GM23338 (cell line): ENCODE measurements at regions not wholly inside any gene's neighbourhood (a gene's known extent, or its start where the extent isn't known, plus 50 kb on each side); places are given as distances from the start of the nearest gene placed in this dataset.
A peak's percentile ranks its signal among the peaks of the same experiment; 100 is the strongest.

Experiments
- ATAC-seq: fragments of 200-7000 bp; cut with Tn5 transposase; 3 replicates; pipeline ENCODE4 v1.9.1; 2020
- DNase-seq: peaks from one replicate; pipeline ENCODE4 v3.0.0-alpha.2; 2015; ENCODE audit warnings: low spot score
- H2AFZ ChIP-seq: fragments of 200-600 bp; sonication (generic); 2 replicates; pipeline ENCODE4 v1.8.0; 2016; ENCODE audit warnings: antibody characterized with exemption, mild to moderate bottlenecking, moderate library complexity
- H3F3A ChIP-seq: fragments of 200-600 bp; sonication (generic); replicated peaks from 2 replicates; pipeline ENCODE4 v1.8.0; 2017; ENCODE audit warnings: antibody characterized with exemption, mixed run types, low read depth
- H3K27ac ChIP-seq: fragments of 200-600 bp; sonication (generic); 2 replicates; pipeline ENCODE4 v1.6.1; 2016; ENCODE audit warnings: low read depth
- H3K27me3 ChIP-seq: fragments of 200-600 bp; sonication (generic); 2 replicates; pipeline ENCODE4 v1.8.0; 2016; ENCODE audit warnings: mild to moderate bottlenecking, mixed run types, moderate library complexity; ENCODE audit not compliant: insufficient read depth
- H3K36me3 ChIP-seq: fragments of 200-600 bp; sonication (generic); 2 replicates; pipeline ENCODE4 v1.8.0; 2016; ENCODE audit warnings: mild to moderate bottlenecking; ENCODE audit not compliant: insufficient read depth
- H3K4me1 ChIP-seq: fragments of 200-600 bp; sonication (generic); 2 replicates; pipeline ENCODE4 v1.8.0; 2016; ENCODE audit warnings: mild to moderate bottlenecking, moderate library complexity; ENCODE audit not compliant: insufficient read depth
- H3K4me2 ChIP-seq: fragments of 200-600 bp; sonication (generic); 2 replicates; pipeline ENCODE4 v1.7.1; 2017; ENCODE audit warnings: mixed run types
- H3K4me3 ChIP-seq: fragments of 200-600 bp; sonication (generic); 2 replicates; pipeline ENCODE4 v1.6.1; 2016; ENCODE audit warnings: mixed run types
- H3K79me2 ChIP-seq: fragments of 200-600 bp; sonication (generic); replicated peaks from 2 replicates; pipeline ENCODE4 v1.8.0; 2017; ENCODE audit warnings: mild to moderate bottlenecking; ENCODE audit not compliant: insufficient read depth
- H3K9me2 ChIP-seq: fragments of 200-600 bp; sonication (generic); 2 replicates; pipeline ENCODE4 v1.8.0; 2017; ENCODE audit not compliant: insufficient read depth
- H4K20me1 ChIP-seq: fragments of 200-600 bp; sonication (generic); replicated peaks from 2 replicates; pipeline ENCODE4 v1.8.0; 2017; ENCODE audit warnings: mild to moderate bottlenecking; ENCODE audit not compliant: insufficient read depth
- H3K27ac Mint-ChIP-seq: 2 replicates; pipeline ENCODE4 v1.8.0; 2020; ENCODE audit warnings: inconsistent platforms, mild to moderate bottlenecking, moderate library complexity, mixed read lengths
- H3K27me3 Mint-ChIP-seq: 3 replicates; pipeline ENCODE4 v1.8.0; 2022; ENCODE audit warnings: low read depth, mild to moderate bottlenecking, moderate library complexity, mixed read lengths, inconsistent platforms; ENCODE audit not compliant: insufficient read depth, poor library complexity
- H3K36me3 Mint-ChIP-seq: 3 replicates; pipeline ENCODE4 v1.8.0; 2021; ENCODE audit warnings: low read depth, mild to moderate bottlenecking, inconsistent platforms, moderate library complexity, mixed read lengths
- H3K4me1 Mint-ChIP-seq: 3 replicates; pipeline ENCODE4 v1.8.0; 2020; ENCODE audit warnings: mild to moderate bottlenecking, inconsistent platforms, mixed read lengths
- H3K4me3 Mint-ChIP-seq: 3 replicates; pipeline ENCODE4 v1.8.0; 2021; ENCODE audit warnings: moderate library complexity, mild to moderate bottlenecking, inconsistent platforms, mixed read lengths
- H3K9me3 Mint-ChIP-seq: 3 replicates; pipeline ENCODE4 v1.8.0; 2020; ENCODE audit warnings: moderate library complexity, mild to moderate bottlenecking, inconsistent platforms, mixed read lengths
- CREB1 ChIP-seq: fragments of 250-450 bp; sonication (Bioruptor Pico); IDR thresholded peaks from 2 replicates; pipeline ENCODE4 v1.5.0; 2020; ENCODE audit warnings: low read depth, mild to moderate bottlenecking, moderate library complexity
- EZH2 ChIP-seq: fragments of 200-600 bp; sonication (generic); IDR thresholded peaks from one replicate; pipeline ENCODE4 v1.8.0; 2017; ENCODE audit warnings: antibody characterized with exemption, mild to moderate bottlenecking, low read depth; ENCODE audit not compliant: unreplicated experiment
- EZH2phosphoT487 ChIP-seq: fragments of 200-600 bp; sonication (generic); IDR thresholded peaks from one replicate; pipeline ENCODE4 v1.8.1; 2018; ENCODE audit warnings: antibody characterized with exemption; ENCODE audit not compliant: unreplicated experiment
- JUNB ChIP-seq: IDR thresholded peaks from one replicate; pipeline ENCODE4 v1.6.1; 2016; ENCODE audit warnings: antibody characterized with exemption; ENCODE audit not compliant: unreplicated experiment
- NANOG ChIP-seq: IDR thresholded peaks from 2 replicates; pipeline ENCODE4 v1.6.1; 2016; ENCODE audit warnings: antibody characterized with exemption, borderline replicate concordance
- POLR2AphosphoS5 ChIP-seq: IDR thresholded peaks from 2 replicates; pipeline ENCODE4 v1.6.1; 2016; ENCODE audit warnings: antibody characterized with exemption, low read depth
- ZNF114 ChIP-seq: fragments of 250-450 bp; sonication (Bioruptor Pico); IDR thresholded peaks from 2 replicates; pipeline ENCODE4 v1.5.0; 2020; ENCODE audit warnings: mild to moderate bottlenecking, moderate library complexity
- ZNF331 ChIP-seq: fragments of 250-450 bp; sonication (Bioruptor Pico); IDR thresholded peaks from 2 replicates; pipeline ENCODE4 v1.5.0; 2020; ENCODE audit warnings: low read depth, mild to moderate bottlenecking, moderate library complexity
- TF ChIP-seq, protein P1 (sequence below), 2 experiments: fragments of 200-600 bp in 1 of 2; sonication (generic) in 1 of 2; conservative IDR thresholded peaks; 2 replicates each; pipeline versions ENCODE4 v1.5.1 to v1.6.1; 2016 to 2017; ENCODE audit warnings: antibody characterized with exemption in 2 of 2, low read depth in 2 of 2, mild to moderate bottlenecking in 2 of 2, moderate library complexity in 1 of 2
- TF ChIP-seq, protein P2 (sequence below): fragments of 250-450 bp; sonication (Bioruptor Pico); IDR thresholded peaks from 2 replicates; pipeline ENCODE4 v1.5.0; 2020; ENCODE audit warnings: mild to moderate bottlenecking, moderate library complexity

DNA sequence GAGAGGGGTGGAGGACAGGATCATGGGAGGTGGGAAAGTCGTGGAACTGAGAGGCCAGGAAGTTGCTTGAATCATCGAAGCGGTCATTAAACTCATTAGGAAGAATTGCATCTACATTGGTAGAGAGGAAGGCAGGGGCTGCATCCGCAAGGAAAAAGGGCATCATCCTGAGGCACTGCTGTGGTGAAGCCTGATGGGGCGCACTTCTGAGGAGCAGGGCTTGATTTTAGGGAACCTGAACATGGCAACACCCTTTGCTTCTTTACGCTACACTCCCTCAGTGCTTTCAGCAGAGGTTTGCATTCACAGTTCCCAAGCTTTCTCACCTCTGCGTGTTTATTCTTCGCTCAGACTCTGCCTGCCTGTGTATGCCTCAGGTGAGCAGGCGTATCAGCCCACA is 352.0 kb upstream of the RAB6C start:
- DNase-seq: peak; percentile 51
- no peak overlapping the region for H3K4me3 Mint-ChIP-seq
- Histone ChIP-seq H3K9me2 (0 out of 2 replicates have a peak, but pooled peaks cover 6% of the 10 kb centered on the region), H3K27ac (no peak overlapping the region), H3K4me3 (no peak overlapping the region), H2AFZ (0 out of 2 replicates have a peak overlapping the region, but pooled peaks have one; percentile 69), H3F3A (no peaks in the 10 kb centered on the region), H3K79me2 (no peaks in the 10 kb centered on the region), H4K20me1 (no peaks in the 10 kb centered on the region), H3K4me1 (peaks cover 3% of the 10 kb centered on the region; the same call in 1 of the 2 replicates), H3K36me3 (no peaks in the 10 kb centered on the region), H3K27me3 (no peaks in the 10 kb centered on the region), H3K4me2 (no peak overlapping the region)
- no peak overlapping the region for H3K27ac Mint-ChIP-seq
- peaks cover 8% of the 10 kb centered on the region for H3K9me3 Mint-ChIP-seq
- TF ChIP-seq, protein P1, sequence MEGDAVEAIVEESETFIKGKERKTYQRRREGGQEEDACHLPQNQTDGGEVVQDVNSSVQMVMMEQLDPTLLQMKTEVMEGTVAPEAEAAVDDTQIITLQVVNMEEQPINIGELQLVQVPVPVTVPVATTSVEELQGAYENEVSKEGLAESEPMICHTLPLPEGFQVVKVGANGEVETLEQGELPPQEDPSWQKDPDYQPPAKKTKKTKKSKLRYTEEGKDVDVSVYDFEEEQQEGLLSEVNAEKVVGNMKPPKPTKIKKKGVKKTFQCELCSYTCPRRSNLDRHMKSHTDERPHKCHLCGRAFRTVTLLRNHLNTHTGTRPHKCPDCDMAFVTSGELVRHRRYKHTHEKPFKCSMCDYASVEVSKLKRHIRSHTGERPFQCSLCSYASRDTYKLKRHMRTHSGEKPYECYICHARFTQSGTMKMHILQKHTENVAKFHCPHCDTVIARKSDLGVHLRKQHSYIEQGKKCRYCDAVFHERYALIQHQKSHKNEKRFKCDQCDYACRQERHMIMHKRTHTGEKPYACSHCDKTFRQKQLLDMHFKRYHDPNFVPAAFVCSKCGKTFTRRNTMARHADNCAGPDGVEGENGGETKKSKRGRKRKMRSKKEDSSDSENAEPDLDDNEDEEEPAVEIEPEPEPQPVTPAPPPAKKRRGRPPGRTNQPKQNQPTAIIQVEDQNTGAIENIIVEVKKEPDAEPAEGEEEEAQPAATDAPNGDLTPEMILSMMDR (conservative IDR thresholded peaks at IDR 0.05; ENCODE audit: low read depth in 2 of 2): peak in 1 of 2 experiments; percentile 44; a peak in 3 of 4 replicates
- TF ChIP-seq EZH2 (no peak), NANOG (no peak)
- peak; percentile 61 for ATAC-seq
- peaks cover 6% of the 10 kb centered on the region for H3K27me3 Mint-ChIP-seq
- H3K36me3 Mint-ChIP-seq: no peaks in the 10 kb centered on the region; the same call in 1 of the 3 replicates
- peaks cover 12% of the 10 kb centered on the region for H3K4me1 Mint-ChIP-seq

DNA sequence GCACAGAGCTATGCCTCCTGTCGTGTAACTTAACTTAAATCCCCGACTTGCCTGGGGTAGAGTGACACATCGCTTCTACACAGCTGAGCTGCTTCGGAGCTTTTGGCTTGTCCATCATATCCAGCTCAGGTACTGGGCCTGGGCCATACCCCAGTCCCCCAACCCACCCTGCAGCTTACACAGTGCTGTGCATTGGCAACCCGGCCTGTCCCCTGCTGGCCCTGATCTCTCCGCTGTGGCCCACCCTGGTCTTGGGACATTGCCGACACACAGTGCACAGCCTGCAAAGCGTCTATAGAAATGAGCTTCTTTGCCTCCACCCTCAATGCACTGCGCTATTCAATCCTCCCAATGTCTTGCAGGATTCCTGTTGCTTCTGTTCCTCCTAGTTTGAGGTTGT is 342.8 kb upstream of the RAB6C start:
- Mint-ChIP-seq H3K27ac (no peak overlapping the region), H3K4me3 (no peak overlapping the region), H3K4me1 (peaks cover 4% of the 10 kb centered on the region; the same call in 2 of the 3 replicates), H3K9me3 (no peaks in the 10 kb centered on the region; the same call in 2 of the 3 replicates), H3K27me3 (no peaks in the 10 kb centered on the region), H3K36me3 (no peaks in the 10 kb centered on the region)
- H3K79me2 ChIP-seq: no peaks in the 10 kb centered on the region
- ATAC-seq (no peak), DNase-seq (no peak)
- no peaks in the 10 kb centered on the region for H3F3A ChIP-seq
- no peak overlapping the region for H2AFZ ChIP-seq
- H3K4me1 ChIP-seq: 0 out of 2 replicates have a peak, but pooled peaks cover 5% of the 10 kb centered on the region
- H3K27ac ChIP-seq: no peak overlapping the region
- no peaks in the 10 kb centered on the region for H3K9me2 ChIP-seq
- no peaks in the 10 kb centered on the region for H4K20me1 ChIP-seq
- no peaks in the 10 kb centered on the region for H3K36me3 ChIP-seq
- H3K27me3 ChIP-seq: no peaks in the 10 kb centered on the region
- no peak overlapping the region for H3K4me3 ChIP-seq
- no peak overlapping the region for H3K4me2 ChIP-seq
- TF ChIP-seq, protein P1 (conservative IDR thresholded peaks at IDR 0.05; ENCODE audit: low read depth in 2 of 2): no peak
- TF ChIP-seq ZNF331 (CRISPR knock-in tag) (no peak), EZH2 (no peak), POLR2AphosphoS5 (no peak), EZH2phosphoT487 (no peak), ZNF114 (CRISPR knock-in tag) (no peak), JUNB (no peak), CREB1 (CRISPR knock-in tag) (no peak), NANOG (no peak)
- TF ChIP-seq, protein P2, sequence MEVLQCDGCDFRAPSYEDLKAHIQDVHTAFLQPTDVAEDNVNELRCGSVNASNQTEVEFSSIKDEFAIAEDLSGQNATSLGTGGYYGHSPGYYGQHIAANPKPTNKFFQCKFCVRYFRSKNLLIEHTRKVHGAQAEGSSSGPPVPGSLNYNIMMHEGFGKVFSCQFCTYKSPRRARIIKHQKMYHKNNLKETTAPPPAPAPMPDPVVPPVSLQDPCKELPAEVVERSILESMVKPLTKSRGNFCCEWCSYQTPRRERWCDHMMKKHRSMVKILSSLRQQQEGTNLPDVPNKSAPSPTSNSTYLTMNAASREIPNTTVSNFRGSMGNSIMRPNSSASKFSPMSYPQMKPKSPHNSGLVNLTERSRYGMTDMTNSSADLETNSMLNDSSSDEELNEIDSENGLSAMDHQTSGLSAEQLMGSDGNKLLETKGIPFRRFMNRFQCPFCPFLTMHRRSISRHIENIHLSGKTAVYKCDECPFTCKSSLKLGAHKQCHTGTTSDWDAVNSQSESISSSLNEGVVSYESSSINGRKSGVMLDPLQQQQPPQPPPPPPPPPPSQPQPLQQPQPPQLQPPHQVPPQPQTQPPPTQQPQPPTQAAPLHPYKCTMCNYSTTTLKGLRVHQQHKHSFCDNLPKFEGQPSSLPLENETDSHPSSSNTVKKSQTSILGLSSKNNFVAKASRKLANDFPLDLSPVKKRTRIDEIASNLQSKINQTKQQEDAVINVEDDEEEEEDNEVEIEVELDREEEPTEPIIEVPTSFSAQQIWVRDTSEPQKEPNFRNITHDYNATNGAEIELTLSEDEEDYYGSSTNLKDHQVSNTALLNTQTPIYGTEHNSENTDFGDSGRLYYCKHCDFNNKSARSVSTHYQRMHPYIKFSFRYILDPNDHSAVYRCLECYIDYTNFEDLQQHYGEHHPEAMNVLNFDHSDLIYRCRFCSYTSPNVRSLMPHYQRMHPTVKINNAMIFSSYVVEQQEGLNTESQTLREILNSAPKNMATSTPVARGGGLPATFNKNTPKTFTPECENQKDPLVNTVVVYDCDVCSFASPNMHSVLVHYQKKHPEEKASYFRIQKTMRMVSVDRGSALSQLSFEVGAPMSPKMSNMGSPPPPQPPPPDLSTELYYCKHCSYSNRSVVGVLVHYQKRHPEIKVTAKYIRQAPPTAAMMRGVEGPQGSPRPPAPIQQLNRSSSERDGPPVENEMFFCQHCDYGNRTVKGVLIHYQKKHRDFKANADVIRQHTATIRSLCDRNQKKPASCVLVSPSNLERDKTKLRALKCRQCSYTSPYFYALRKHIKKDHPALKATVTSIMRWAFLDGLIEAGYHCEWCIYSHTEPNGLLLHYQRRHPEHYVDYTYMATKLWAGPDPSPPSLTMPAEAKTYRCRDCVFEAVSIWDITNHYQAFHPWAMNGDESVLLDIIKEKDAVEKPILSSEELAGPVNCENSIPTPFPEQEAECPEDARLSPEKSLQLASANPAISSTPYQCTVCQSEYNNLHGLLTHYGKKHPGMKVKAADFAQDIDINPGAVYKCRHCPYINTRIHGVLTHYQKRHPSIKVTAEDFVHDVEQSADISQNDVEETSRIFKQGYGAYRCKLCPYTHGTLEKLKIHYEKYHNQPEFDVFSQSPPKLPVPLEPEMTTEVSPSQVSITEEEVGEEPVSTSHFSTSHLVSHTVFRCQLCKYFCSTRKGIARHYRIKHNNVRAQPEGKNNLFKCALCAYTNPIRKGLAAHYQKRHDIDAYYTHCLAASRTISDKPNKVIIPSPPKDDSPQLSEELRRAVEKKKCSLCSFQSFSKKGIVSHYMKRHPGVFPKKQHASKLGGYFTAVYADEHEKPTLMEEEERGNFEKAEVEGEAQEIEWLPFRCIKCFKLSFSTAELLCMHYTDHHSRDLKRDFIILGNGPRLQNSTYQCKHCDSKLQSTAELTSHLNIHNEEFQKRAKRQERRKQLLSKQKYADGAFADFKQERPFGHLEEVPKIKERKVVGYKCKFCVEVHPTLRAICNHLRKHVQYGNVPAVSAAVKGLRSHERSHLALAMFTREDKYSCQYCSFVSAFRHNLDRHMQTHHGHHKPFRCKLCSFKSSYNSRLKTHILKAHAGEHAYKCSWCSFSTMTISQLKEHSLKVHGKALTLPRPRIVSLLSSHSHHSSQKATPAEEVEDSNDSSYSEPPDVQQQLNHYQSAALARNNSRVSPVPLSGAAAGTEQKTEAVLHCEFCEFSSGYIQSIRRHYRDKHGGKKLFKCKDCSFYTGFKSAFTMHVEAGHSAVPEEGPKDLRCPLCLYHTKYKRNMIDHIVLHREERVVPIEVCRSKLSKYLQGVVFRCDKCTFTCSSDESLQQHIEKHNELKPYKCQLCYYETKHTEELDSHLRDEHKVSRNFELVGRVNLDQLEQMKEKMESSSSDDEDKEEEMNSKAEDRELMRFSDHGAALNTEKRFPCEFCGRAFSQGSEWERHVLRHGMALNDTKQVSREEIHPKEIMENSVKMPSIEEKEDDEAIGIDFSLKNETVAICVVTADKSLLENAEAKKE (CRISPR knock-in tag): no peak
